Fibroblast of lung (primary cell): ENCODE measurements at regions not wholly inside any gene's neighbourhood (a gene's known extent, or its start where the extent isn't known, plus 50 kb on each side); places are given as distances from the start of the nearest gene placed in this dataset.

Experiments used
- CTCF ChIP-seq, 2 donors: IDR thresholded peaks in 1 of 2; conservative IDR thresholded peaks in 1 of 2; 1 replicate in 1 of 2; 2 replicates in 1 of 2; pipeline ENCODE4 v1.5.1; 2011 to 2012; ENCODE audit warnings: low read length in 2 of 2, control low read depth in 1 of 2, inconsistent platforms in 1 of 2, low read depth in 1 of 2, mild to moderate bottlenecking in 1 of 2
- EZH2 ChIP-seq: IDR thresholded peaks from 2 replicates; pipeline ENCODE4 v1.5.1; 2012; ENCODE audit warnings: low read length, control low read depth, mild to moderate bottlenecking; ENCODE audit errors: missing control alignments

- TF ChIP-seq CTCF (conservative IDR thresholded peaks at IDR 0.05 in 1 of 2, IDR thresholded peaks at IDR 0.05 in 1 of 2; ENCODE audit: low read depth in 1 of 2, low read length in 2 of 2) (no peak), EZH2 (no peak)
These were observed 59.5 kb upstream of the PHF21A start for GRCh38 chr11:46180736-46181135.
